WTC11 (cell line): ENCODE measurements at regions not wholly inside any gene's neighbourhood (a gene's known extent, or its start where the extent isn't known, plus 50 kb on each side); places are given as distances from the start of the nearest gene placed in this dataset.

Source experiments
- ATF1 ChIP-seq: sonication (generic); formaldehyde crosslinking; IDR thresholded peaks from 2 replicates; pipeline ENCODE4 v1.8.1; 2023; ENCODE audit warnings: mild to moderate bottlenecking, moderate library complexity, missing genetic modification reagents
- CTCF ChIP-seq: fragments of 200-600 bp; IDR thresholded peaks from 2 replicates; pipeline ENCODE4 v1.8.0; 2022; ENCODE audit warnings: antibody characterized with exemption
- E2F5 ChIP-seq: sonication (generic); formaldehyde crosslinking; IDR thresholded peaks from 2 replicates; pipeline ENCODE4 v1.8.1; 2022; ENCODE audit warnings: mild to moderate bottlenecking, moderate library complexity, missing genetic modification reagents
- ELF4 ChIP-seq: sonication (generic); formaldehyde crosslinking; IDR thresholded peaks from 2 replicates; pipeline ENCODE4 v1.8.1; 2022; ENCODE audit warnings: low read depth, mild to moderate bottlenecking, moderate library complexity, missing genetic modification reagents
- IRF1 ChIP-seq: sonication (generic); formaldehyde crosslinking; IDR thresholded peaks from 2 replicates; pipeline ENCODE4 v1.8.0; 2023; ENCODE audit warnings: missing genetic modification reagents
- MAX ChIP-seq: sonication (generic); formaldehyde crosslinking; IDR thresholded peaks from 2 replicates; pipeline ENCODE4 v1.8.0; 2022; ENCODE audit warnings: mild to moderate bottlenecking, missing genetic modification reagents
- MYBL2 ChIP-seq: sonication (generic); formaldehyde crosslinking; IDR thresholded peaks from 2 replicates; pipeline ENCODE4 v1.8.1; 2023; ENCODE audit warnings: mild to moderate bottlenecking, moderate library complexity, missing genetic modification reagents
- PREB ChIP-seq: sonication (generic); formaldehyde crosslinking; IDR thresholded peaks from 2 replicates; pipeline ENCODE4 v1.8.1; 2022; ENCODE audit warnings: mild to moderate bottlenecking, missing genetic modification reagents, moderate library complexity, borderline replicate concordance
- RORB ChIP-seq: fragments of 250-450 bp; sonication (Bioruptor Pico); IDR thresholded peaks from 2 replicates; pipeline ENCODE4 v1.9.0; 2021; ENCODE audit warnings: mild to moderate bottlenecking
- TCF7 ChIP-seq: sonication (generic); formaldehyde crosslinking; IDR thresholded peaks from 2 replicates; pipeline ENCODE4 v1.8.0; 2022; ENCODE audit warnings: mild to moderate bottlenecking, low read depth, missing genetic modification reagents, moderate library complexity
- USF1 ChIP-seq: sonication (generic); formaldehyde crosslinking; IDR thresholded peaks from 2 replicates; pipeline ENCODE4 v1.8.0; 2022; ENCODE audit warnings: mild to moderate bottlenecking, missing genetic modification reagents
- USF2 ChIP-seq: sonication (generic); formaldehyde crosslinking; IDR thresholded peaks from 2 replicates; pipeline ENCODE4 v1.8.1; 2023; ENCODE audit warnings: mild to moderate bottlenecking, missing genetic modification reagents, moderate library complexity
- ZNF317 ChIP-seq: sonication (generic); formaldehyde crosslinking; IDR thresholded peaks from 2 replicates; pipeline ENCODE4 v1.8.1; 2023; ENCODE audit warnings: low read depth, mild to moderate bottlenecking, moderate library complexity, missing genetic modification reagents, borderline replicate concordance

GRCh38 chr11:69229511-69229910 is 64.4 kb upstream of the MYEOV start:
- TF ChIP-seq RORB (CRISPR knock-in tag) (no peak), CTCF (no peak), E2F5 (CRISPR knock-in tag) (no peak), MYBL2 (CRISPR knock-in tag) (no peak), ELF4 (CRISPR knock-in tag) (no peak), TCF7 (no peak), IRF1 (CRISPR knock-in tag) (no peak), ZNF317 (CRISPR knock-in tag) (no peak), USF2 (CRISPR knock-in tag) (no peak), PREB (CRISPR knock-in tag) (no peak), ATF1 (CRISPR knock-in tag) (no peak), USF1 (CRISPR knock-in tag) (no peak), MAX (CRISPR knock-in tag) (no peak)
